Islet precursor cell (in vitro differentiated cells): ENCODE measurements at regions not wholly inside any gene's neighbourhood (a gene's known extent, or its start where the extent isn't known, plus 50 kb on each side); places are given as distances from the start of the nearest gene placed in this dataset.
A peak's percentile ranks its signal among the peaks of the same experiment; 100 is the strongest.

Source experiments
- DNase-seq: peaks from one replicate; pipeline ENCODE4 v3.0.0-alpha.2; 2018

GRCh38 chr14:32254952-32255679 lies 52.0 kb upstream of the RNU6-8 start:
- DNase-seq = peak; percentile 86

- no peak for DNase-seq
Observed at GRCh38 chr14:32255789-32256188, 52.7 kb upstream of the RNU6-8 start.

GRCh38 chr14:32256576-32256975 lies 53.5 kb upstream of the RNU6-8 start:
- no peak for DNase-seq

- no peak for DNase-seq
Observed at GRCh38 chr14:32258336-32258993, 55.4 kb upstream of the RNU6-8 start.

GRCh38 chr14:32259368-32260013 lies 56.4 kb upstream of the RNU6-8 start:
- DNase-seq = peak; percentile 87

- DNase-seq = no peak
Observed at GRCh38 chr14:32263939-32264567, 61.0 kb upstream of the RNU6-8 start.

GRCh38 chr14:32265584-32265983 lies 62.5 kb upstream of the RNU6-8 start:
- no peak for DNase-seq

- no peak for DNase-seq
Observed at GRCh38 chr14:32277998-32278397, 51.1 kb upstream of the AKAP6 start.
